Adrenal gland (tissue), 5 donors: ENCODE measurements at regions not wholly inside any gene's neighbourhood (a gene's known extent, or its start where the extent isn't known, plus 50 kb on each side); places are given as distances from the start of the nearest gene placed in this dataset.

ENCODE experiments used
- CTCF ChIP-seq, 6 experiments: fragments of 450-650 bp in 4 of 6; fragments of 200-600 bp in 2 of 6; sonication (generic) in 1 of 6; IDR thresholded peaks; 1 replicate in 5 of 6; 2 replicates in 1 of 6; pipeline versions ENCODE4 v1.5.1 to v1.8.0; 2016 to 2021; ENCODE audit warnings: antibody characterized with exemption in 6 of 6, mild to moderate bottlenecking in 2 of 6, moderate library complexity in 1 of 6
- POLR2A ChIP-seq, 2 donors: fragments of 450-650 bp; IDR thresholded peaks; one replicate each; pipeline ENCODE4 v1.6.1; 2017; ENCODE audit warnings: antibody characterized with exemption in 2 of 2, mild to moderate bottlenecking in 2 of 2, moderate library complexity in 1 of 2
- donor health status: DM: no; HTN: no; CAD: no.

DNA sequence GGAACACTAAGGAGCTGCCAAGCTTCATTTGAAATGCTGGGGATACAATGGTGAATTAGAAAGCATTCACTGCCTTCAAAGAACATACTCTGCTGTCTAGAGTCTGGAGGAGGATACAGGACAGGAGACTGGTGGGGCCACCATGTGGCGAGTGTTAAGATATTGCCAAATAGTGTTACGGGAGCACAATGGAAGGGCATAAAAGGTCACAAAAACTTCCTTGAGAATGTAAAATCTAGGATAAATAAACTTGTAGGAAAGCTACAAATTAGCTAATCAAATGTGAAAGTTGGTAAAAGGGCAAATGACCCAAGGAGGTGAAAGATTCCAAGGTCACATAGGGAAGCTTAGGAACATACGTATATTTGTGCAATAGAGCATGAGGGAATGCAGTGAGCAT lies 271.7 kb downstream of the RFPL4B start:
- TF ChIP-seq CTCF (IDR thresholded peaks at IDR 0.05) (no peak), POLR2A (IDR thresholded peaks at IDR 0.05) (no peak)
